ENCODE measurements at regions not wholly inside any gene's neighbourhood (a gene's known extent, or its start where the extent isn't known, plus 50 kb on each side); places are given as distances from the start of the nearest gene placed in this dataset.

GRCh38 chr7:80374321-80374720, 137.5 kb downstream of the GNAT3 start:
- H3K9ac ChIP-seq (ENCODE audit: low read depth, low read length), result no peak overlapping the region
- H3K9me3 ChIP-seq (ENCODE audit: insufficient read depth, low read length, severe bottlenecking), result no peaks in the 10 kb centered on the region
- no peak overlapping the region for H3K4me2 ChIP-seq (ENCODE audit: insufficient read depth, low read length)
- ATAC-seq (ENCODE audit: insufficient read depth, low read depth), result no peak
- no peaks in the 10 kb centered on the region for H4K20me1 ChIP-seq (ENCODE audit: insufficient read depth, low read length)
- H2AFZ ChIP-seq (ENCODE audit: low read depth, low read length), result no peak overlapping the region
- no peaks in the 10 kb centered on the region for H3K4me1 ChIP-seq (ENCODE audit: insufficient read depth, low read length)
- H3K27ac ChIP-seq (ENCODE audit: low read length), result no peak overlapping the region
- H3K4me3 ChIP-seq (ENCODE audit: low read depth in 1 of 2, low read length in 2 of 2), result no peak overlapping the region
- H3K79me2 ChIP-seq (ENCODE audit: insufficient read depth, low read length), result no peaks in the 10 kb centered on the region
- no peaks in the 10 kb centered on the region for H3K27me3 ChIP-seq (ENCODE audit: insufficient read depth, low read length, poor library complexity)
- TF ChIP-seq EZH2 (IDR thresholded peaks at IDR 0.05; ENCODE audit: borderline replicate concordance, low read depth, low read length, severe bottlenecking), result no peak
- TF ChIP-seq CTCF (IDR thresholded peaks at IDR 0.05; ENCODE audit: borderline replicate concordance, extremely low read depth, low read length, poor library complexity, severe bottlenecking), result no peak
- no peaks in the 10 kb centered on the region for H3K36me3 ChIP-seq (ENCODE audit: insufficient read depth, low read length)
- DNase-seq, result no peak

GRCh38 chr7:80373429-80374032, 138.3 kb downstream of the GNAT3 start:
- DNase-seq, result no peak
- Histone ChIP-seq H3K4me2 (ENCODE audit: insufficient read depth, low read length) (no peak overlapping the region), H3K9ac (ENCODE audit: low read depth, low read length) (no peak overlapping the region), H3K4me1 (ENCODE audit: insufficient read depth, low read length) (no peaks in the 10 kb centered on the region), H3K79me2 (ENCODE audit: insufficient read depth, low read length) (no peaks in the 10 kb centered on the region), H3K9me3 (ENCODE audit: insufficient read depth, low read length, severe bottlenecking) (no peaks in the 10 kb centered on the region), H3K4me3 (ENCODE audit: low read depth in 1 of 2, low read length in 2 of 2) (no peak overlapping the region), H4K20me1 (ENCODE audit: insufficient read depth, low read length) (no peaks in the 10 kb centered on the region), H2AFZ (ENCODE audit: low read depth, low read length) (no peak overlapping the region), H3K36me3 (ENCODE audit: insufficient read depth, low read length) (no peaks in the 10 kb centered on the region), H3K27ac (ENCODE audit: low read length) (no peak overlapping the region), H3K27me3 (ENCODE audit: insufficient read depth, low read length, poor library complexity) (no peaks in the 10 kb centered on the region)
- ATAC-seq (ENCODE audit: insufficient read depth, low read depth), result no peak
- TF ChIP-seq CTCF (IDR thresholded peaks at IDR 0.05; ENCODE audit: borderline replicate concordance, extremely low read depth, low read length, poor library complexity, severe bottlenecking) (no peak), EZH2 (IDR thresholded peaks at IDR 0.05; ENCODE audit: borderline replicate concordance, low read depth, low read length, severe bottlenecking) (no peak)

GRCh38 chr7:80372415-80372814, 139.4 kb downstream of the GNAT3 start:
- Histone ChIP-seq H3K4me1 (ENCODE audit: insufficient read depth, low read length) (no peaks in the 10 kb centered on the region), H3K9ac (ENCODE audit: low read depth, low read length) (no peak overlapping the region), H4K20me1 (ENCODE audit: insufficient read depth, low read length) (no peaks in the 10 kb centered on the region), H3K4me2 (ENCODE audit: insufficient read depth, low read length) (no peak overlapping the region), H3K4me3 (ENCODE audit: low read depth in 1 of 2, low read length in 2 of 2) (no peak overlapping the region), H2AFZ (ENCODE audit: low read depth, low read length) (no peak overlapping the region), H3K27me3 (ENCODE audit: insufficient read depth, low read length, poor library complexity) (no peaks in the 10 kb centered on the region), H3K79me2 (ENCODE audit: insufficient read depth, low read length) (no peaks in the 10 kb centered on the region), H3K9me3 (ENCODE audit: insufficient read depth, low read length, severe bottlenecking) (no peaks in the 10 kb centered on the region), H3K36me3 (ENCODE audit: insufficient read depth, low read length) (no peaks in the 10 kb centered on the region), H3K27ac (ENCODE audit: low read length) (no peak overlapping the region)
- no peak for DNase-seq
- no peak for ATAC-seq (ENCODE audit: insufficient read depth, low read depth)
- no peak for TF ChIP-seq CTCF (IDR thresholded peaks at IDR 0.05; ENCODE audit: borderline replicate concordance, extremely low read depth, low read length, poor library complexity, severe bottlenecking)
- no peak for TF ChIP-seq EZH2 (IDR thresholded peaks at IDR 0.05; ENCODE audit: borderline replicate concordance, low read depth, low read length, severe bottlenecking)
